GM18907 (cell line): ENCODE measurements at regions not wholly inside any gene's neighbourhood (a gene's known extent, or its start where the extent isn't known, plus 50 kb on each side); places are given as distances from the start of the nearest gene placed in this dataset.

ENCODE experiments used
- ATAC-seq: cut with Tn5 transposase; IDR thresholded peaks from one replicate; pipeline ENCODE4 v1.9.1; 2021; ENCODE audit warnings: mild to moderate bottlenecking, moderate library complexity; ENCODE audit not compliant: unreplicated experiment

DNA sequence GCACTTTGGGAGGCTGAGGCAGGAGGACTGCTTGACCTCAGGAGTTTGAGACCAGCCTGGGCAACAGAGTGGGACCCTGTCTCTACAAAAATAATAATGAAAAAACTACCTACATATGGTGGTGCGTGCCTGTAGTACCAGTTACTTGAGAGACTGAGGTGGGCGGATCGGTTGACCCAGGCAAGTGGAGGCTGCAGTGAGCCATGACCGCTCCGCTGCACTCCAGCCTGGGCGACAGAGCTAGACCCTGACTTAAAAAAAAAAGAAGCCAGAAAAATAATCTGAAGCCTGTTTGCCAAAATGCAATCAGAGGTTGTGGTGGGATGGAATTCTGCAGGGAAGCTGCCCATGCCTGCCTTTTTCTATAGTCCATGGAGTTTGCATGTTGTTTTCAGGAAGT, 50.4 kb upstream of the GGTA1 start:
- no peak for ATAC-seq

- ATAC-seq, result peak; percentile 72
These were observed 51.2 kb upstream of the GGTA1 start for GRCh38 chr9:121550569-121551512.

GRCh38 chr9:121551985-121552753, 52.5 kb upstream of the GGTA1 start:
- ATAC-seq, result no peak

- no peak for ATAC-seq
These were observed 56.4 kb upstream of the GGTA1 start for GRCh38 chr9:121556082-121556481.

DNA sequence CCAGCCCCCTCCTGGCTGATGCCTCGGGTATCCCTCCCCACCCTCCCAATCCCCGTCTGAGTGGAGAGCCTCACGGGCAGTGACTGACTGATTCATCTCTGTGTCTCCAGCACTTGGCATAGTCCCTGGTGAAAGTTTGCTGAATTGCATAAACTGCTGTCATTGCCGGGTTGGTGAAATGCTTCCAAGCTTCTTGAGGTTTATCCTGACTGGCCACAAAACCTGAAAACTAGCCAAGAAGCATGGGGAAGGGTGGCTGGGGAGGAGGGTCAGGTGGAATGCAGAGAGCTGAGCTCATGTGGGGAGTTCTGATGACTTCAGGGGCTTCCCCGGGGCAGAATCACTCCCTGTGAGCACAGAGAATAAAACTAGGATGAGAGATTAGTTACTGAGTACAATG, 56.9 kb upstream of the GGTA1 start:
- ATAC-seq, result no peak

DNA sequence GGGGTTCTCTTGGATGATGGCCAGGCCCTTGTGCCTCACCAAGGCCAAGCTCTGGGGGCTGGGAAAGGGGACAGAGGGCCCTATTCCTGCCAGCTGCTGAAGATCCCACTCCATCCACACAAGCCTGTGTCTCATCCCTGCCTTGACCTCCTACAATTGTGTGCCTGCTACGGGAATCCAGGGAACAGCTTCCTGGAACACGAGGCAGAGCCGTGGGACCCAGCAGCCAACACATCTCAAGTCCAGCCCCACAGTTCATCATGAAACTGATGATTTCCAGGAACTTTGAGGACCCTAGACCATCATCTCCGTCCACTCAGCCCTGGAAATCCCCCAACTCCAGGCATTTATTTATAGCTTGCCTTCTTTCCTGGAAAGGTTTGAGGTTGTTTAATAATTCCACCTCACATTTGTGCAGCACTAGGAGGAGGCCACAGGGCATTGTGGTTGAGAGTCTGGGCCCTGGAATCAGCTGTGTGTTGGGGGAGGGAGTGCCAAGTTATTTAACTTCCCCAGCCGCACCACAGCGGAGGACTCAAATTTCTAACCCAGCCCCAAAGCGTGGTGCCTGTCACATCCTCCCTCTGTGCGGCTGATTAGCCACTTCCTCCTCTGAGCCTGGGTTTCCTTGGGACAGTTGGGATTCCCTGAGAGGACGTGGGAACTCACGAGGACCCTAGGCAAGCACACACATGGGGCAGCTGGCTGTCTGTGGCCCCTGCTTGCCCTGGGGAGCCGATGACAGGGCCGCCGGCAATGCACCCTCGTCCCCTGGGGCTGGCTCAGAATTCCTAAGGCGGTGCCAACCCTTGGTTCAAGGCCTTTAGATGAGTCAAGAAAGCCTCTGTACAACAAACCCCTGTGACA, 58.2 kb upstream of the GGTA1 start:
- ATAC-seq, result peak; percentile 64

GRCh38 chr9:121558473-121558872, 58.8 kb upstream of the GGTA1 start:
- no peak for ATAC-seq

DNA sequence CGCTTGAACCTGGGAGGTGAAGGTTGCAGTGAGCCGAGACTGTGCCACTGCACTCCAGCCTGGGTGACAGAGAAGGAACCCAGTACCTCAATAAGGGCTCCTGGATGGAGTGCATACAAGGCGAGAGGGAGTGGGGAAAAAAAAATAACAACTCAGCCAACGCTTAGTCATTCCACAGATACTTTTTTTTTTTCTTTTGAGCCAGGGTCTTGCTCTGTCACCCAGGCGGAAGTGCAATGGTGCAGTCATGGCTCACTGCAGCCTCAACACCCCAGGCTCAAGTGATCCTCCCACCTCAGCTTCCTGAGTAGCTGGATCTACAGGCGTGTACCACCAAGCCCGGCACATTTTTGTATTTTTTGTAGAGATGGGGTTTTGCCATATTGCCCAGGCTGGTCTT, 59.5 kb upstream of the GGTA1 start:
- ATAC-seq, result peak; percentile 47

GRCh38 chr9:121560921-121561320, 61.3 kb upstream of the GGTA1 start:
- no peak for ATAC-seq

DNA sequence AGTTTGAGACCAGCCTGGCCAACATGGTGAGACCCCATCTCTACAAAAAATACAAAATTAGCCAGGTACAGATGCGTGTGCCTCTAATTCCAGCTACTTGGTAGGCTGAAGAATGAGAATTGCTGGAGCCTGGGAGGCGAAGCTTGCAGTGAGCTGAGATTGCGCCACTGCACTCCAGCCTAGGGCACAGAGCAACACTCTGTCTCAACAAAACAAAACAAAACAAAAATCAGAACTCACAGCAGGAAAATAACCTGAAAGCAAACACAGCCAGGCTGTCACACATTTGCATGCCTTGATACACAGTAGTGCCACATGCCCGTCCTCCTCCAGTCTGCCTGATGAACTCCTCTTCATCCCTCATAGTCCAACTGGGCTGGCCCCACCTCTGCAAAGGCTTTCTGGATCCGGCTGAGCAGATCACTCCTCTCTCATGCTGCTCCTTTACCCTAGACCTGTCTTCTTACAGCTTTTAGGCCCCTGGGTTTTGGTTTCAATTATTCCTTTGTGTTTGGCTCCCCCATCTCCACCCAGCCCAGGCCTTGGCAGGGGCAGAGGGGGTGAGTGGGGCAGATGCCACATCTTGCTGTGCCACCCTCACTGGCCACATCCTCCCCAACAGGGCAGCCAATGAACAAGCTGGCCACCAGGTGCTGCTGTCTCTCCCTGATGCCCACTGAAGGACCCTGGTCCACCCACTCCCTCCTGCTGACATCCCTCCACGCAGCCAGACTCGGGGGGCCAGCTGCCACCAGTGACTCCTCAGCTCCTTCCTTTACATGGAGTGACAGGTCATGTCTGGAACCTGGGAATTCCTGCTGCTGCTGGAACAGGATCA, 62.0 kb upstream of the GGTA1 start:
- no peak for ATAC-seq

GRCh38 chr9:121562301-121562700, 62.7 kb upstream of the GGTA1 start:
- no peak for ATAC-seq

DNA sequence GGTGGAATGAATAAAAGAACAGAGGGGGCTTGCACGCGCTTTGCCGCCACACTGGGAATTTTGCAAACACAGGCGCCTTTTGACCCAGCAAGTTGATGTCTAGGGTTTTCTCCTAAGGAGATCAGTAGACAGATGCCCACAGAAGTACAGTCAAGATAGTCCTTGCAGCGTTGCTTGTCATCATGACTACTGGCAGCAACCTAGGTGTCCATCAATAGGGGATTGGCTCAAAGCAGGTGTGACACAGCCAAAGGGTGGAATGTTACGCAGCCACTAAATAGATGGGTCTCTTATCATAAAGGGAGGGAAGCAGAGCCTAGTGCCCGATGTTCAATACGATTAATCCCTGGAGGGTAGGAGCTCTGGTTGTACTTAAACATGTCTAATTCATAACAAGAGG, 63.8 kb upstream of the GGTA1 start:
- ATAC-seq, result no peak

DNA sequence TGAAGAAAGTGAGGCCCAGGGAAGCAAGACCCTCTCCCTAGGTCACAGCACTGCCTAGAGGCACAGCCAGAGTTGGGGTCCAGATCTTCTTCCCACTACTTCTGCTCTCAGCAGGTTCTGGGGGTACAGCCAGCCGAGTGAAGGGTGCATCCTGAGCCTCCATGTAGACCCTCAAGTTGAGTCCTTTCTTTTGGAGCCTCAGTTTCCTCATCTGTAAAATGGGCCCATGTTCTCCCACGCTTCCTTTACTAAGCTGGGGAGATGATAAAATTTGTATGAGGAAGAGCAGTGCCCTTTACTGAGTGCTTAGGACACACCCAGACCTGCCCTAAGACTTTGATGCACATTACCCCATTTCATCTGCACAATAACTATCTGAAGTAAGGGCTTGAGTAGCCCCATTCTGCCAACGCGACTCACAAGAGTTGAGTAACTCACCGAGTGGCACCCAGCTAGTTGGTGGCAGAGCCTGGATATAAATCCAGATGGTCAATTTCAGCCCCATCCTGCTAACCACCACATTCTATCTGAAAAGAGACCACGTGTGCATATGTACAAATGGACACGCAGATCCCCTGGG, 64.3 kb upstream of the GGTA1 start:
- no peak for ATAC-seq

DNA sequence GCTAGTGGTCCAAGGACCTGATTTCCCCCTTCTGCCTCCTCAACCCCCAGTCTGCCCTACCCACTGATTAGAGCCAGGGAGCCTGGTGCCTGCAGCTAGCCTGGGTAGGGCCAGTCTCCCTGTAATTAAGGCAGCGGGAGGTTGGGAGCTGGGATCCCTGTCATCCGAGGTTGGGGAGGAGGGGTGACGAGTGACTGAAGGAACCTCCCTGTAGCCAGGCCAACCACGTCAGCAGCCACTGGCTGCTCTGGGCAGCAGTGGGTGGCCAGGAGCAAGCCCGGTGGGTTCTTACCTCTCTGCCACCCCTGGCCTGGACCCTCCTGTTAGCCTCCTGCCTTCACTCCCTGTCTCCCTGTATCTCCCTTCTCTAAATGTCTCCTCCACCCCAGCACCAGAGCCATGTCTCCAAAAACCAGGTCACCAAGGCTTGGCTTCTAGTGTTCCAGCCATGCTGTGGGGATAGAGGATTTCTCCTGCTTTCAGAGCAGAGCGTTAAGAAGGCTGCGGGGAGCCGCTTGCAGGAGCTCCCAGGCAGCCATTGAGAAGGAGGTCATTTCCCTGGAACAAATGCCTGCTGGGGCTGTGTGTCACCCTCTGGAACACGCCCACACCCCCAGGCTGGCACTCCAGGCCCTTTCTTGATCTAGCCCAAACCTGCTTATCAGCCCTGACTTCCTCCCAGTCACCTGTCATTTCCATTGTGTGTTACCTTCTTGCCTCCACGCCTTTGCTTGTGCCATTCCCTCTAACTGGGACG, 65.0 kb upstream of the GGTA1 start:
- ATAC-seq, result no peak

DNA sequence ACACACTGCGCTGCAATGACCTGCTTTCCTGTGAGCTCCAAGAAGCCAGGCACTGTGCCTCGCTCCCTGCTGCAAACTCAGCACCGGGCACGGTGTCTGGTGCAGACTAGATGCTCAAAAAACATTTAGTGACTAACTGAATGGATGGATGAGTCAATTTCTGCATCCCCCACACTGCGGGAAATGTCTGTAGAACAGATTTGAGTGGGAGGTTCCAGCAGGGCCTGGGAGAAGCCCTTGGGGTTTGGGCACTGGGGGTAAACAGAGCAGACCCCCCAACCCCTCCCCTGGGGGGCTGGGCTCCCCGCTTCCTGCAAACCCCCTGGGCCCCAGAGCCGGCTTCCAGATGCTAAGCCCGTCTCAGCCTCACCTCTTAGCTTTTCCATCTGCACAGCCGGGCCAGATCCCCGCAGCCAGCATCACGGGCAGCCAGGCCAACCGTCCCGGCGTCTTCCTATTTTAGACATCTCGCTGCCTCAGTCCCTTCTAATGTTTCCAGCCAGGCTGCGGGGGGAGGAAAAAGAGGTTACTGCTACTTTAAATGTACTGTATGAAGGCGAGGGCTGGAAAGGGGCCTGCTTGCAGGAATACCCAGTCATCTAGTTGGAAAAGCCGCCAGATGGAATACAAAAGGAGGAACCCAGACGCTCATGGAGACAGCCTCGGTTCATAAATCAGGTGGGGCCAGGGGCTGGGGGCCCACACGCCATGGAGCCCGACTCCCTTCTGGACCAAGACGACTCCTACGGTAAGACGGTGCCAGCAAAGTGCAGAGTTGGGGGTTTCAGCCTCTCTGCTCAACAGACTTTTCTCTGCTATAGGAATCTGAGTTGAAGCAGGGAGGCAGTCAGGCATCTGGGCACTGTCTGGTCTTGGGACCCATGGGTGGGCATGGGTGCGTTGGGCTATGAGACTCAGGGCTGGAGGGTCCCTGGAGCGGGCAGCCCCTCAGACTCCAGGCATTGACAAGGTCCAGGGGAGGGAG, 67.1 kb upstream of the GGTA1 start:
- no peak for ATAC-seq

GRCh38 chr9:121567500-121568342, 68.1 kb upstream of the GGTA1 start:
- no peak for ATAC-seq
